ENCODE measurements at regions not wholly inside any gene's neighbourhood (a gene's known extent, or its start where the extent isn't known, plus 50 kb on each side); places are given as distances from the start of the nearest gene placed in this dataset.

- DNase-seq = no peak
- Histone ChIP-seq H3K36me3 (no peaks in the 10 kb centered on the region), H3K27ac (no peak overlapping the region), H3K4me1 (no peaks in the 10 kb centered on the region), H3K27me3 (no peaks in the 10 kb centered on the region), H3K9me3 (no peaks in the 10 kb centered on the region), H3K4me3 (no peak overlapping the region)
- intact Hi-C loops (cut with DNase I) = no loop called here
- ATAC-seq = no peak
- no peak for TF ChIP-seq CTCF (IDR thresholded peaks at IDR 0.05)
These were observed 451.9 kb downstream of the SMARCA1 start for GRCh38 chrX:129071390-129071789.

DNA sequence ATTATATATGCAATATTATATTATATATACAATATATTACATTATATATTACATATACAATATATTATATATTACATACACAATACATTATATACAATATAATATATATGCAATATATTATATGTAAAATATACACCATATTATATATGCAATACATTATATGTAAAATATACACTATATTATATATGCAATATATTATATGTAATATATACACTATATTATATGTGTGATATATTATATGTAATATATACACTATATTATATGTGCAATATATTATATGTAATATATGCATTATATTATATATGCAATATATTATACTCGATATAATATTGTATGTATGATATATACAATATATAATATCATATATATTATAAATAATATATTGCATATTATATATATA is 457.4 kb downstream of the SMARCA1 start:
- H3K4me3 ChIP-seq = no peak overlapping the region
- H3K9me3 ChIP-seq = no peaks in the 10 kb centered on the region
- no peaks in the 10 kb centered on the region for H3K36me3 ChIP-seq
- H3K27me3 ChIP-seq = no peaks in the 10 kb centered on the region
- ATAC-seq = no peak
- TF ChIP-seq CTCF (IDR thresholded peaks at IDR 0.05) = no peak
- DNase-seq = no peak
- H3K4me1 ChIP-seq = no peaks in the 10 kb centered on the region
- intact Hi-C loops (cut with DNase I) = no loop called here
- H3K27ac ChIP-seq = no peak overlapping the region

DNA sequence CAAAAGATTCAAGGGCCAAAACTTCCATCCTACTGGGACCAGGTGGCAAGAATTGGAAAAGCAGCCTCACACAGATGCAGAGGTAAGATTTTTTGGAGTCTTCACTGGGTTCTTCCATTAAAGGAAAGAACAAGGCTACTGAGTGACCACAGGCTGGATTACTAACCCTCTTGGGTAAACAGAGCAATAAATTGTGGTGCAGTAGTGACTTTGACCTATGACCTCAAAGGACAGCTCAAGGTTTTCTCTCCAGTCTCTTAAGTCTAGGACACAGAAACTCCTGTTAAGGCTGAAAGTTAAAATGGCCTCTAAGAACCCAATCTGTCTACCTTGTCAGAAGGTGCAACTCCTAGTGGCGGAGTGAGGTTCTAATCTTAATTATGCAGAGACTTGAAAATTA is 464.9 kb downstream of the SMARCA1 start:
- DNase-seq (no peak), ATAC-seq (no peak)
- H3K27ac ChIP-seq = no peak overlapping the region
- no peaks in the 10 kb centered on the region for H3K9me3 ChIP-seq
- TF ChIP-seq CTCF (IDR thresholded peaks at IDR 0.05) = no peak
- H3K4me1 ChIP-seq = no peaks in the 10 kb centered on the region
- H3K36me3 ChIP-seq = no peaks in the 10 kb centered on the region
- H3K4me3 ChIP-seq = no peak overlapping the region
- intact Hi-C loops (cut with DNase I) = no loop called here
- no peaks in the 10 kb centered on the region for H3K27me3 ChIP-seq

- H3K9me3 ChIP-seq = no peaks in the 10 kb centered on the region
- no peak for DNase-seq
- H3K27ac ChIP-seq = no peak overlapping the region
- H3K4me1 ChIP-seq = no peaks in the 10 kb centered on the region
- ATAC-seq = no peak
- no peaks in the 10 kb centered on the region for H3K27me3 ChIP-seq
- no peak overlapping the region for H3K4me3 ChIP-seq
- no peak for TF ChIP-seq CTCF (IDR thresholded peaks at IDR 0.05)
- H3K36me3 ChIP-seq = no peaks in the 10 kb centered on the region
- intact Hi-C loops (cut with DNase I) = no loop called here
These were observed 480.2 kb downstream of the SMARCA1 start for GRCh38 chrX:129043138-129043537.

DNA sequence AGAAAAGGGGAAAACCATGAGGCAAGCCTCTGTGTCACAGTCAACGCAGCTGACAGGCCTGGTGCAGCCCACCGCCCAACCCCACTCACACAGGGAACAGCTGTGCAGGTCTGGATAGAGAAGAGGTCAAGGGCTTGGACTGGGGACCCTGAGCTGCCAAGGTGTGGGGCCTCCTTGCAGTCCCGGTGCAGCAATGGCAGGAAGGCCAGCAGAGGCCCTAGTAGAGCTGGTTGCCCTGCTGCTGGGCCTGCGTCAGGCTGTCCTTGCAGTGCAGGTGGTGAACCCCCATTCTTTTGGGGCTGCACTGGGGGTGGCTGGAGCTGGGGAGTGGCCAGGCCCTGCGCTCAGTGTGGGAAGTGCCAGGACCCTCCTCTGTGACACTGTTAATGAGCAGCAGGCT is 482.0 kb downstream of the SMARCA1 start:
- no peaks in the 10 kb centered on the region for H3K4me1 ChIP-seq
- no peaks in the 10 kb centered on the region for H3K36me3 ChIP-seq
- no peak for DNase-seq
- no peak overlapping the region for H3K27ac ChIP-seq
- no peak for ATAC-seq
- intact Hi-C loops (cut with DNase I) = no loop called here
- H3K27me3 ChIP-seq = no peaks in the 10 kb centered on the region
- no peak for TF ChIP-seq CTCF (IDR thresholded peaks at IDR 0.05)
- H3K9me3 ChIP-seq = no peaks in the 10 kb centered on the region
- no peak overlapping the region for H3K4me3 ChIP-seq

All from left lung (tissue), 4 donors.